H1 (cell line): ENCODE measurements at regions not wholly inside any gene's neighbourhood (a gene's known extent, or its start where the extent isn't known, plus 50 kb on each side); places are given as distances from the start of the nearest gene placed in this dataset.

Source experiments
- CTCF ChIA-PET: fragments of 300-600 bp; sonication (Branson Sonifier 250); formaldehyde crosslinking; loops from one replicate; lab custom pipeline; 2021; ENCODE audit not compliant: partially characterized antibody; lab: Charles Lee
- POLR2A ChIA-PET: fragments of 300-600 bp; sonication (Branson Sonifier 250); formaldehyde crosslinking; loops from one replicate; lab custom pipeline; 2021; ENCODE audit warnings: inconsistent platforms; ENCODE audit not compliant: partially characterized antibody; lab: Charles Lee
- DNase-seq, 2 experiments: peaks; one replicate each; pipeline versions ENCODE4 v3.0.0 to v3.0.0-alpha.2; 2010 to 2022; ENCODE audit warnings: low spot score in 2 of 2, low read depth in 1 of 2, mixed read lengths in 1 of 2
- FAIRE-seq: peaks from 2 replicates; lab custom pipeline; 2011; peaks lifted over from hg19 to GRCh38; lab: Jason Lieb, UNC
- H2AFZ ChIP-seq: 2 replicates; pipeline ENCODE4 v1.8.1; 2012; ENCODE audit warnings: low read length, inconsistent platforms
- H2AK5ac ChIP-seq: 2 replicates; pipeline ENCODE4 v1.6.1; 2013; ENCODE audit warnings: low read depth, low read length
- H2BK120ac ChIP-seq: replicated peaks from 2 replicates; pipeline ENCODE3; 2013; ENCODE audit warnings: low read depth, low read length, inconsistent platforms
- H2BK12ac ChIP-seq: 2 replicates; pipeline ENCODE4 v1.6.1; 2013; ENCODE audit warnings: low read depth, low read length
- H2BK15ac ChIP-seq: 2 replicates; pipeline ENCODE4 v1.6.1; 2013; ENCODE audit warnings: low read length
- H2BK20ac ChIP-seq: 2 replicates; pipeline ENCODE4 v1.6.1; 2013; ENCODE audit warnings: low read length
- H2BK5ac ChIP-seq: 2 replicates; pipeline ENCODE4 v1.6.1; 2013; ENCODE audit warnings: low read depth, low read length
- H3K14ac ChIP-seq: 2 replicates; pipeline ENCODE4 v1.6.1; 2013; ENCODE audit warnings: inconsistent platforms; ENCODE audit not compliant: insufficient read length
- H3K18ac ChIP-seq: 2 replicates; pipeline ENCODE4 v1.6.1; 2013; ENCODE audit warnings: low read length; ENCODE audit errors: extremely low read depth
- H3K23ac ChIP-seq: 2 replicates; pipeline ENCODE4 v1.6.1; 2013; ENCODE audit warnings: inconsistent platforms; ENCODE audit not compliant: insufficient read length
- H3K23me2 ChIP-seq: 2 replicates; pipeline ENCODE4 v1.6.1; 2013; ENCODE audit warnings: low read depth, low read length
- H3K27ac ChIP-seq: 2 replicates; pipeline ENCODE4 v1.6.1; 2011; ENCODE audit warnings: low read depth, low read length, inconsistent platforms
- H3K27me3 ChIP-seq, 4 experiments: replicated peaks in 1 of 4; 1 replicate in 1 of 4; 2 replicates in 3 of 4; pipeline versions ENCODE4 v1.6.1 to v1.8.1; 2011 to 2013; ENCODE audit warnings: low read length in 3 of 4, mild to moderate bottlenecking in 3 of 4, inconsistent platforms in 2 of 4, mixed read lengths in 2 of 4, moderate library complexity in 1 of 4; ENCODE audit not compliant: control insufficient read depth in 3 of 4, insufficient read depth in 3 of 4; ENCODE audit errors: extremely low read depth in 1 of 4
- H3K36me3 ChIP-seq, 4 experiments: 2 replicates each; pipeline versions ENCODE4 v1.6.1 to v1.8.1; 2011 to 2013; ENCODE audit warnings: mild to moderate bottlenecking in 4 of 4, low read length in 3 of 4, moderate library complexity in 2 of 4, control low read depth in 1 of 4, inconsistent platforms in 1 of 4; ENCODE audit not compliant: insufficient read depth in 4 of 4, control insufficient read depth in 2 of 4
- H3K4ac ChIP-seq: replicated peaks from 2 replicates; pipeline ENCODE3; 2013; ENCODE audit warnings: low read length, low read depth, mixed read lengths, inconsistent platforms; ENCODE audit not compliant: insufficient read length
- H3K4me1 ChIP-seq, 4 experiments: replicated peaks in 1 of 4; 1 replicate in 1 of 4; 2 replicates in 3 of 4; pipeline versions ENCODE4 v1.6.1 to v1.8.1; 2011 to 2013; ENCODE audit warnings: low read length in 3 of 4, inconsistent platforms in 2 of 4, mixed read lengths in 1 of 4; ENCODE audit not compliant: insufficient read depth in 4 of 4, control insufficient read depth in 3 of 4
- H3K4me2 ChIP-seq, 2 experiments: 2 replicates each; pipeline versions ENCODE4 v1.6.1 to v1.8.1; 2011 to 2013; ENCODE audit warnings: low read depth in 2 of 2, low read length in 2 of 2, control low read depth in 1 of 2, inconsistent platforms in 1 of 2, mild to moderate bottlenecking in 1 of 2; ENCODE audit not compliant: insufficient read depth in 1 of 2
- H3K4me3 ChIP-seq, 4 experiments: fragments of 200-600, 300-600 bp in 1 of 4; sonication (generic), shearing (Covaris generic), sonication (Bioruptor Twin) in 1 of 4; 2 replicates each; pipeline versions ENCODE4 v1.5.1 to v1.8.1; 2011 to 2016; ENCODE audit warnings: low read length in 4 of 4, low read depth in 3 of 4, control low read depth in 2 of 4, inconsistent platforms in 2 of 4, mild to moderate bottlenecking in 2 of 4, mixed read lengths in 1 of 4, moderate library complexity in 1 of 4; ENCODE audit not compliant: insufficient read depth in 2 of 4; ENCODE audit errors: extremely low read depth in 1 of 4
- H3K56ac ChIP-seq: replicated peaks from 2 replicates; pipeline ENCODE3; 2013; ENCODE audit warnings: low read depth, mild to moderate bottlenecking, mixed read lengths, low read length, inconsistent platforms; ENCODE audit not compliant: insufficient read length
- H3K79me1 ChIP-seq: 2 replicates; pipeline ENCODE4 v1.6.1; 2013; ENCODE audit warnings: low read depth, low read length, control low read depth
- H3K79me2 ChIP-seq, 2 experiments: 2 replicates each; pipeline versions ENCODE4 v1.6.1 to v1.8.1; 2012 to 2013; ENCODE audit warnings: low read length in 2 of 2, mild to moderate bottlenecking in 2 of 2, inconsistent platforms in 1 of 2; ENCODE audit not compliant: insufficient read depth in 2 of 2, control insufficient read depth in 1 of 2
- H3K9ac ChIP-seq, 4 experiments: replicated peaks in 1 of 4; 1 replicate in 1 of 4; 2 replicates in 3 of 4; pipeline versions ENCODE4 v1.6.1 to v1.8.1; 2011 to 2013; ENCODE audit warnings: low read depth in 3 of 4, low read length in 3 of 4, control low read depth in 2 of 4, mild to moderate bottlenecking in 2 of 4, moderate library complexity in 2 of 4, inconsistent platforms in 1 of 4; ENCODE audit errors: extremely low read depth in 1 of 4
- H3K9me3 ChIP-seq, 2 experiments: 2 replicates each; pipeline versions ENCODE4 v1.6.1 to v1.8.1; 2012 to 2013; ENCODE audit warnings: mild to moderate bottlenecking in 2 of 2, moderate library complexity in 2 of 2, control low read depth in 1 of 2, inconsistent platforms in 1 of 2, low read depth in 1 of 2, low read length in 1 of 2, mixed read lengths in 1 of 2; ENCODE audit not compliant: insufficient read depth in 2 of 2
- H4K20me1 ChIP-seq, 2 experiments: replicated peaks in 1 of 2; 2 replicates each; pipeline versions ENCODE3 to v1.8.1; 2011 to 2013; ENCODE audit warnings: inconsistent platforms in 2 of 2, low read length in 2 of 2, mild to moderate bottlenecking in 1 of 2; ENCODE audit not compliant: insufficient read depth in 2 of 2, control insufficient read depth in 1 of 2
- H4K5ac ChIP-seq: 2 replicates; pipeline ENCODE4 v1.6.1; 2013; ENCODE audit warnings: low read length, low read depth, mixed read lengths, inconsistent platforms; ENCODE audit not compliant: insufficient read length
- H4K8ac ChIP-seq: 2 replicates; pipeline ENCODE4 v1.8.0; 2013; ENCODE audit warnings: mild to moderate bottlenecking, moderate library complexity, low read length, inconsistent platforms; ENCODE audit not compliant: insufficient read depth; ENCODE audit errors: extremely low read depth
- H4K91ac ChIP-seq: replicated peaks from 2 replicates; pipeline ENCODE3; 2013; ENCODE audit warnings: low read length, mixed read lengths, inconsistent platforms; ENCODE audit not compliant: insufficient read length
- JUN ChIP-seq: IDR thresholded peaks from 2 replicates; pipeline ENCODE4 v1.6.1; 2011; ENCODE audit warnings: low read depth, mild to moderate bottlenecking, improper control_type of control experiment, low read length
- KDM5A ChIP-seq: fragments of 200-600 bp; IDR thresholded peaks from 2 replicates; pipeline ENCODE4 v1.7.1; 2012; ENCODE audit warnings: mild to moderate bottlenecking, low read length, inconsistent platforms, mixed read lengths
- RNF2 ChIP-seq: fragments of 200-900, 300-1000 bp; sonication (generic); IDR thresholded peaks from 2 replicates; pipeline ENCODE4 v1.7.1; 2016; ENCODE audit warnings: borderline replicate concordance, low read depth, mild to moderate bottlenecking, antibody characterized with exemption, low read length; ENCODE audit not compliant: poor library complexity, severe bottlenecking; ENCODE audit errors: missing control alignments
- ZNF274 ChIP-seq: IDR thresholded peaks from 2 replicates; pipeline ENCODE4 v1.7.0; 2012; ENCODE audit warnings: low read length, borderline replicate concordance; ENCODE audit errors: extremely low read depth
- WGBS, 2 experiments: shearing (Covaris generic) in 1 of 2; methylation state at CpG; one replicate each; pipeline versions ENCODE4 v1.1.6 to v1.1.7; 2013 to 2015; ENCODE audit warnings: low lambda C conversion rate in 2 of 2, mixed read lengths in 2 of 2, inconsistent platforms in 1 of 2, low coverage in 1 of 2, missing lambda C conversion rate in 1 of 2; ENCODE audit not compliant: insufficient replicate concordance in 2 of 2, insufficient coverage in 1 of 2, insufficient read length in 1 of 2; ENCODE audit errors: extremely low coverage in 1 of 2, missing lambda C conversion rate in 1 of 2; 5-methylcytosine and 5-hydroxymethylcytosine counted together

DNA sequence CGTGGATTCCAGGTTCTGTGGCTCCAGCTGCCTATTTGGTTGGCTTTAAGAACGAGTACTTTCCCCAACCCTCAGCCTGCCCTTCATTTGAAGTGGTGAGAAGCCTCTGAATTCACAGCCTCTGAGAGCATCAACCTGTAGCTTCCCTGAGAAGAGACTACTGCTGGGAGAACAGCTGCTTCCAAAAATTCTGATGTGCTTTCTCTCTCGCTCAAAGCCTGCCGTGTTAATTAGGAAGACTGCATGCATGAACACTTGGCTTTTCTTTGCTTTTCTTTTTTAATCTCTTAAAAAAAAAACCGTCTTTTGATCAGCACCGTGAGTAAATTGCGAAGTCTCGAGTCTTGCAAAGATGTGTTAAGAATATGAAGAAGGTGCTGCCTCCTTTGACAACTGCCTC, 153.4 kb upstream of the MAP1B start:
- Histone ChIP-seq H4K20me1 (no peaks in the 10 kb centered on the region), H3K9me3 (peaks cover 0 to 5% of the 10 kb centered on the region in 2 experiments; a peak in 2 of 4 replicates), H3K18ac (no peak overlapping the region), H2BK120ac (no peak overlapping the region), H3K27me3 (no peaks in the 10 kb centered on the region), H3K27ac (no peak overlapping the region), H4K91ac (no peak overlapping the region), H3K36me3 (no peaks in the 10 kb centered on the region), H3K4me3 (no peak overlapping the region), H3K9ac (no peak overlapping the region), H2BK15ac (no peak overlapping the region), H3K79me1 (no peaks in the 10 kb centered on the region), H2BK12ac (no peak overlapping the region), H2AFZ (no peak overlapping the region; the same call in 1 of the 2 replicates), H3K4me2 (no peak overlapping the region), H4K5ac (no peak overlapping the region), H2BK20ac (0 out of 2 replicates have a peak overlapping the region, but pooled peaks have one; percentile 18), H3K14ac (no peak overlapping the region), H3K79me2 (no peaks in the 10 kb centered on the region), H3K4ac (no peak overlapping the region), H3K23ac (no peak overlapping the region), H2AK5ac (no peak overlapping the region), H3K23me2 (no peaks in the 10 kb centered on the region; the same call in 1 of the 2 replicates), H3K56ac (no peak overlapping the region), H2BK5ac (no peak overlapping the region), H3K4me1 (peaks cover 0 to 8% (median 2%) of the 10 kb centered on the region in 4 experiments; a peak in 3 of 7 replicates), H4K8ac (no peak overlapping the region)
- CTCF ChIA-PET = interaction anchor here (0.6 to 1.2 kb wide), 2 partner anchors 10 to 126 kb away, joined by 3 read pairs; no protein-coding TSS in a partner anchor
- DNase-seq (no peak), FAIRE-seq (no peak)
- POLR2A ChIA-PET = no interaction called here
- no peak for TF ChIP-seq KDM5A
- no peak for TF ChIP-seq ZNF274
- TF ChIP-seq RNF2 = no peak
- TF ChIP-seq JUN = no peak
- WGBS, 2 experiments = 87% methylated on average over 8 of the region's 8 CpGs; no CpG with 5 or more reads in 1 of the 2 experiments
